ENCODE measurements at regions not wholly inside any gene's neighbourhood (a gene's known extent, or its start where the extent isn't known, plus 50 kb on each side); places are given as distances from the start of the nearest gene placed in this dataset.

- H3K36me3 Mint-ChIP-seq (ENCODE audit: unreplicated experiment), result no peaks in the 10 kb centered on the region
- no peaks in the 10 kb centered on the region for H3K4me1 Mint-ChIP-seq (ENCODE audit: unreplicated experiment)
- peaks cover 3% of the 10 kb centered on the region for H3K27me3 Mint-ChIP-seq (ENCODE audit: unreplicated experiment)
Measured at GRCh38 chr6:23388086-23388783, 737.8 kb upstream of the NRSN1 start.

GRCh38 chr6:23389386-23389785, 736.6 kb upstream of the NRSN1 start:
- TF ChIP-seq CTCF (IDR thresholded peaks at IDR 0.05), result no peak
- no peaks in the 10 kb centered on the region for H3K9me3 Mint-ChIP-seq (ENCODE audit: unreplicated experiment)

More at GRCh38 chr6:23388086-23388783, 737.8 kb upstream of the NRSN1 start:
- H3K4me3 Mint-ChIP-seq (ENCODE audit: unreplicated experiment), result no peak overlapping the region
- DNase-seq (ENCODE audit: extremely low spot score, unreplicated experiment), result no peak
- H3K27ac Mint-ChIP-seq (ENCODE audit: unreplicated experiment), result no peak overlapping the region
- H3K9me3 Mint-ChIP-seq (ENCODE audit: unreplicated experiment), result no peaks in the 10 kb centered on the region
- TF ChIP-seq CTCF (IDR thresholded peaks at IDR 0.05), result no peak

GRCh38 chr6:23390221-23390620, 735.8 kb upstream of the NRSN1 start:
- no peak for TF ChIP-seq CTCF (IDR thresholded peaks at IDR 0.05)
- Mint-ChIP-seq H3K36me3 (ENCODE audit: unreplicated experiment) (no peaks in the 10 kb centered on the region), H3K27ac (ENCODE audit: unreplicated experiment) (no peak overlapping the region), H3K4me3 (ENCODE audit: unreplicated experiment) (no peak overlapping the region), H3K27me3 (ENCODE audit: unreplicated experiment) (peaks cover 3% of the 10 kb centered on the region), H3K4me1 (ENCODE audit: unreplicated experiment) (no peaks in the 10 kb centered on the region), H3K9me3 (ENCODE audit: unreplicated experiment) (no peaks in the 10 kb centered on the region)
- no peak for DNase-seq (ENCODE audit: extremely low spot score, unreplicated experiment)

More at GRCh38 chr6:23389386-23389785, 736.6 kb upstream of the NRSN1 start:
- no peaks in the 10 kb centered on the region for H3K36me3 Mint-ChIP-seq (ENCODE audit: unreplicated experiment)
- no peak overlapping the region for H3K4me3 Mint-ChIP-seq (ENCODE audit: unreplicated experiment)
- no peak overlapping the region for H3K27ac Mint-ChIP-seq (ENCODE audit: unreplicated experiment)
- no peaks in the 10 kb centered on the region for H3K4me1 Mint-ChIP-seq (ENCODE audit: unreplicated experiment)
- no peak for DNase-seq (ENCODE audit: extremely low spot score, unreplicated experiment)
- peaks cover 3% of the 10 kb centered on the region for H3K27me3 Mint-ChIP-seq (ENCODE audit: unreplicated experiment)

- no peak for TF ChIP-seq CTCF (IDR thresholded peaks at IDR 0.05)
- no peak overlapping the region for H3K27ac Mint-ChIP-seq (ENCODE audit: unreplicated experiment)
- peaks cover 3% of the 10 kb centered on the region for H3K27me3 Mint-ChIP-seq (ENCODE audit: unreplicated experiment)
- no peak for DNase-seq (ENCODE audit: extremely low spot score, unreplicated experiment)
- no peak overlapping the region for H3K4me3 Mint-ChIP-seq (ENCODE audit: unreplicated experiment)
- no peaks in the 10 kb centered on the region for H3K4me1 Mint-ChIP-seq (ENCODE audit: unreplicated experiment)
- no peaks in the 10 kb centered on the region for H3K9me3 Mint-ChIP-seq (ENCODE audit: unreplicated experiment)
- H3K36me3 Mint-ChIP-seq (ENCODE audit: unreplicated experiment), result no peaks in the 10 kb centered on the region
Measured at GRCh38 chr6:23394681-23395080, 731.3 kb upstream of the NRSN1 start.

- Mint-ChIP-seq H3K27me3 (ENCODE audit: unreplicated experiment) (peaks cover 3% of the 10 kb centered on the region), H3K4me1 (ENCODE audit: unreplicated experiment) (no peaks in the 10 kb centered on the region), H3K9me3 (ENCODE audit: unreplicated experiment) (peaks cover 3% of the 10 kb centered on the region), H3K36me3 (ENCODE audit: unreplicated experiment) (no peaks in the 10 kb centered on the region), H3K4me3 (ENCODE audit: unreplicated experiment) (no peak overlapping the region), H3K27ac (ENCODE audit: unreplicated experiment) (no peak overlapping the region)
- no peak for TF ChIP-seq CTCF (IDR thresholded peaks at IDR 0.05)
- no peak for DNase-seq (ENCODE audit: extremely low spot score, unreplicated experiment)
Measured at GRCh38 chr6:23395381-23395780, 730.6 kb upstream of the NRSN1 start.

All from osteocyte (in vitro differentiated cells).